HG02973 (cell line): ENCODE measurements at regions not wholly inside any gene's neighbourhood (a gene's known extent, or its start where the extent isn't known, plus 50 kb on each side); places are given as distances from the start of the nearest gene placed in this dataset.

Experiments used
- ATAC-seq: cut with Tn5 transposase; IDR thresholded peaks from one replicate; pipeline ENCODE4 v1.9.1; 2021; ENCODE audit warnings: moderate library complexity; ENCODE audit not compliant: unreplicated experiment

- no peak for ATAC-seq
Observed at GRCh38 chr3:84008623-84009022, 950.2 kb upstream of the CADM2 start.

GRCh38 chr3:84023842-84024241 lies 934.9 kb upstream of the CADM2 start:
- ATAC-seq, result no peak

GRCh38 chr3:84039099-84039498 lies 919.7 kb upstream of the CADM2 start:
- no peak for ATAC-seq

- ATAC-seq, result no peak
Observed at GRCh38 chr3:84042399-84043106, 916.2 kb upstream of the CADM2 start.

- ATAC-seq, result no peak
Observed at GRCh38 chr3:84066915-84067314, 891.9 kb upstream of the CADM2 start.

GRCh38 chr3:84073664-84074063 lies 885.1 kb upstream of the CADM2 start:
- no peak for ATAC-seq

GRCh38 chr3:84074767-84075166 lies 884.0 kb upstream of the CADM2 start:
- no peak for ATAC-seq

GRCh38 chr3:84077479-84077878 lies 881.3 kb upstream of the CADM2 start:
- ATAC-seq, result no peak

- no peak for ATAC-seq
Observed at GRCh38 chr3:84082726-84083125, 876.1 kb upstream of the CADM2 start.

GRCh38 chr3:84092907-84093306 lies 865.9 kb upstream of the CADM2 start:
- ATAC-seq, result no peak

GRCh38 chr3:84096188-84096587 lies 862.6 kb upstream of the CADM2 start:
- no peak for ATAC-seq

- ATAC-seq, result no peak
Observed at GRCh38 chr3:84100861-84101260, 857.9 kb upstream of the CADM2 start.

GRCh38 chr3:84108442-84108971 lies 850.3 kb upstream of the CADM2 start:
- no peak for ATAC-seq

GRCh38 chr3:84109911-84110310 lies 848.9 kb upstream of the CADM2 start:
- no peak for ATAC-seq

- no peak for ATAC-seq
Observed at GRCh38 chr3:84110787-84111186, 848.0 kb upstream of the CADM2 start.

GRCh38 chr3:84125201-84125721 lies 833.5 kb upstream of the CADM2 start:
- no peak for ATAC-seq

GRCh38 chr3:84125760-84126159 lies 833.0 kb upstream of the CADM2 start:
- ATAC-seq, result no peak

GRCh38 chr3:84126160-84126559 lies 832.6 kb upstream of the CADM2 start:
- no peak for ATAC-seq

GRCh38 chr3:84128024-84128423 lies 830.8 kb upstream of the CADM2 start:
- ATAC-seq, result no peak

- no peak for ATAC-seq
Observed at GRCh38 chr3:84136425-84136824, 822.4 kb upstream of the CADM2 start.

- ATAC-seq, result no peak
Observed at GRCh38 chr3:84140631-84141030, 818.2 kb upstream of the CADM2 start.

GRCh38 chr3:84141571-84141970 lies 817.2 kb upstream of the CADM2 start:
- ATAC-seq, result no peak

- ATAC-seq, result no peak
Observed at GRCh38 chr3:84165328-84165727, 793.5 kb upstream of the CADM2 start.
